ENCODE measurements at regions not wholly inside any gene's neighbourhood (a gene's known extent, or its start where the extent isn't known, plus 50 kb on each side); places are given as distances from the start of the nearest gene placed in this dataset.

GRCh38 chr5:142474431-142475094 lies 149.7 kb upstream of the SPRY4 start:
- DNase-seq (ENCODE audit: low spot score): no peak

- no peak for DNase-seq (ENCODE audit: low spot score)
Measured at GRCh38 chr5:142473038-142473437, 148.2 kb upstream of the SPRY4 start.

DNA sequence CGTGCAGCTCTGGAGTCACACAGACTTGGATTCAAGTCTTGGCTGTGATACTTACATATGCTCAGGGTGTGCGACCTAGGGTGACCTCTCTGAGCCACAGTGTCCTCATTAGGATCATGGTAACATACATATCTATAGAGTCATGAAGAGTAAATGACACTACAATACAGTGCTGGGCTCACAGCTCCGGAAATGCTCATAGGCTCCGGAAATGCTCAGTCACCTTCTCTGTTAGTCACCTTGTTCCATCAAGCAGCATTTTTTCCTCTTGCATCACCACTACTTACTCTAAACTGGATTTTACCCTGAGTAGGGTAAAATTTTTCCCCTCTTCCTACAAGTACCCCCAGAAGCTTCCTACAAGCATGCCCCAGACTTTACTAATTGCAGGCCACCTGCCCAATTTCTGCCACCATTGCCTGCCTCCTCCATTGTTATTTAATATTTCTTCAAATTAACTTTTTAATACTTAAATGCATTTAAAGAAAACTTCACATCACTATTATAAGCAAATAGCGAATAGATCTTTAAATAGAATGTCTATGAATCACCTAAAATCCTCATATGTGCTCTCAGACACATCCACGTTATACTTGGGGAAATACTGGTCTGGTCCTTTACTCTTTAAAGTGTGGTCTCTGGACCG lies 147.6 kb upstream of the SPRY4 start:
- no peak for DNase-seq (ENCODE audit: low spot score)

DNA sequence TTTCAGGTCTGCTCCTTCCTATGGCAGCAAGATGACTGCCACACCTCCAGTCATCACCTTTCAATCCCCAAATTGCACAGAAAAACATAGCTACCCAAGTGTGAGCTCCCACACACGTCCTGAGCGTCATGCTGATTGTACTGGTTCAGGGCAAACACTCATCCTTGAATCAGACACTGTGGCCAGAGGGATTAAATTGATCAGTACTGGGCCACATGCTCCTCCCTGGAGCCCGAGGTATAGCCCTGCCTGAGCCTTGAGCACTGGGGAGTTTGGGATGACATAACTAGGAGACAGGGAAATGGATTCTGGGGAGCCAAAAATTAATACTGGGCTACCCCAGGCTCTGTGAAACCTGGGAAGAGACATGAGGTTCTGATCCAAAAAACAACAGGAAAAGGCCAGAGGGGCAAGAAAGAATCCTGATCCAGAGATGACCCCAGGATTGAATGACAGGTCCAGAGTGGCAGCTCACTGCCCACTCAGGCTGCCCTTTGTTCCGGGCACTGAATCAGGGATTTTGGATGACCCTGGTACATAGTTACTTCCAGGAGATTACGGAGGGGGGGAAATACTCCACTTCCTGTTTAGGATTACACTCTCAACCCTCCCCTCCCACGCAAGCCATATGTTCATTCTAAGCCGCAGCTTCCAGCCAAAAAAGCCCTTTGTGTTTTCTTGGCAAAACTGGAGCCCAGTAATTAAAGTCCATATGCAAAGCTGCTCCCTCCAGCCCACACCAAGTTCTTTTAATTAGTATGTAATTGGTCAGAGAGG lies 141.6 kb upstream of the SPRY4 start:
- no peak for DNase-seq (ENCODE audit: low spot score)

DNA sequence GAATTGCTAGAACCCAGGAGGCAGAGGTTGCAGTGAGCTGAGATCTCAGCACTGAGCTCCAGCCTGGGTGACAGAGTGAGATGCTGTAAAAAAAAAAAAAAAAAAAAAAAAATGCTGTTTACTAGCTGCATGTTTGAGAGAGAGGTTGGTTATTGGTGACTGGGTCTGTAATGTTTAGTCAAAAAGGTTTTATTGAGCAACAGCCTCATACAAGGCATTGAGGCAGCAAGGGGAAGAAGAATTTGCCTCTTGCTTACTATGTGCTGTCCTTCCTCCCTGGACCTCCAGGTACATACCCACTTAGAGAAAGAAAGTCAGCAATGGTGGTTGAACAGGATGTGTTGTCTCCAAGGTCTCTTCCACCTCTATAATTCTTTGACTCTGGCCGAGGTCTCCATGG lies 140.7 kb upstream of the SPRY4 start:
- DNase-seq (ENCODE audit: low spot score): no peak

- DNase-seq (ENCODE audit: low spot score): no peak
Measured at GRCh38 chr5:142463904-142464303, 139.1 kb upstream of the SPRY4 start.

DNA sequence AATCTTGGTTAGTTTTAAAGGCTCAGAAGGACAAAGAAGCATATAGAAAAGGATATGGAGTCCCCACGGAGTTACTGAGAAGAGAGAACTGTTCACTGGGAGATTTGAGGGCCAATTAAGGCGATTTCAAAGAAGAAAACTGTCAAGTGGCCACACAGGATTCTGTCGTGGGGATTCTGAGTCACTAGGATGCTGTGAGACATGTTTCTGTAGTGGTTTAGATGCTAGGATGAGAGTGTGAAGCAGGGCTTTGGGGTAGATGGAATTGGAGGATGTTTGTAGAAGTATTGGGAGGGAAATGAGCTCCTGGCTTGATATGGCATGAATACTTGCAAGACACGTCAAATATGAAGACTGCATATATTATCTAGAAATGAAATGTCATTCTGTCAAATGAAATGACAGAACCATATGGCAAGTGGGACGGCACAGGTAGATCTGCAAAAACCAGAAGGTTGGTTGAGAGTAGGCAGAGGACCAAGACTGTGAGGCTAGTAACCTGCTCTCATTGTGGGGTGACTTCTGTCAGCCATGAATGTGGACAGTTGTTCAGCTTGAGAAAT lies 136.3 kb upstream of the SPRY4 start:
- no peak for DNase-seq (ENCODE audit: low spot score)

DNA sequence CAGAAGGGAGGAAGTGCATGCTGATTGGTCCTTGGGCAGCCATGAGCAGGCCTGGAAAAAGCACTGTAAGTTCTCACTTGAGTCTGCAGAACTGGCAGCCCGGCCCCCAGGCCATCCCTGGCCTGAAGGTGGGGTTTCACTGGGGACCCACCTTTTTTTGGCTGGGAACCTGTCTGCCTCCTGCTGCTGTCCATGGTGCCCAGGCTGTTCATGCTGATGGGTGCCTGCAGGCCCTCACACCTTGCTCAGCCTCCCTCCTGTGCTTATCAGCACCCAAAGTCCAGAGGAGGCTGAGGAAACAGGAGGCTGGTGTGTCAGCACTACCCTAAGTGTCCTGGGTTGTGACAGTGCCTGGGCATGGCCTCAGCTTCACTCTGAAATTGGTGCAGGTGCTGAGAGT lies 134.4 kb upstream of the SPRY4 start:
- DNase-seq (ENCODE audit: low spot score): no peak

GRCh38 chr5:142455856-142456255 lies 131.0 kb upstream of the SPRY4 start:
- DNase-seq (ENCODE audit: low spot score): no peak

DNA sequence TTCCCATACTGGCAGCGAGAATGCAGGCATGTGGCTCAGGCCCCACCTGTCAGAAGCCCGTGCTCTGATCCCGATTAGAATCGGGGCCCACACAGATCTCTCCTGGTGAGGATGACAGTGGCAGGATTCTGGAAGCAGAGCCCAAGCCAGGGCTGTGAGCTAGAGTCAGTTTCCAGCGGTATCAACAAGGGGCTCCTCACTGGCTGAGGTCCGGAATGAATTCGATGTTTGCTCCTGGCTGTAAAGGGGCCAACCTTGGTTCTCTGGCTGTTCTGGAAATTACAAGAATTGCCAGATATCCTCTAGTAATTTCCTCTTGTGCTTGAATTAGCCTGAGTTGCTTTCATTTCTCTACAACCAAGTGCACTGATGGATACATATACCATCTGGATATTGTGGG lies 129.1 kb upstream of the SPRY4 start:
- DNase-seq (ENCODE audit: low spot score): no peak

GRCh38 chr5:142450419-142450818 lies 125.6 kb upstream of the SPRY4 start:
- no peak for DNase-seq (ENCODE audit: low spot score)

DNA sequence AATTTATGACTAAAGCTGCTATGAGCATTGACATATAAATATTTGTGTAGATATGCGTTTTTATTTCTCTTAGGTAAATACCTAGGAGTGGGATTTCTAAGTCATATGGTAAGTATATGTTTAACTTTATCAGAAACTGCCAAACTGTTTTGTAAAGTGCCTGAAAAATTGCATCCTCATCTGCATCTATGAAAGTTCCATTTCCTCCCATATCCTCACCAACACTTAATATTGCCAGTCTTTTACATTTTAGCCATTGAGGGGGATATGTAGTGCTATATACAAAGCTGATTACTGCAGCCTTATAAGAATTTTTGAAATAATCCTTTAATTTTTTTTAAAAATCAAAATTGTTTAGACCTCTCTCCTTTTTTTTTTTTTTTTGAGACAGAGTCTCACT lies 123.1 kb upstream of the SPRY4 start:
- DNase-seq (ENCODE audit: low spot score): no peak

- no peak for DNase-seq (ENCODE audit: low spot score)
Measured at GRCh38 chr5:142446960-142447279, 122.1 kb upstream of the SPRY4 start.

DNA sequence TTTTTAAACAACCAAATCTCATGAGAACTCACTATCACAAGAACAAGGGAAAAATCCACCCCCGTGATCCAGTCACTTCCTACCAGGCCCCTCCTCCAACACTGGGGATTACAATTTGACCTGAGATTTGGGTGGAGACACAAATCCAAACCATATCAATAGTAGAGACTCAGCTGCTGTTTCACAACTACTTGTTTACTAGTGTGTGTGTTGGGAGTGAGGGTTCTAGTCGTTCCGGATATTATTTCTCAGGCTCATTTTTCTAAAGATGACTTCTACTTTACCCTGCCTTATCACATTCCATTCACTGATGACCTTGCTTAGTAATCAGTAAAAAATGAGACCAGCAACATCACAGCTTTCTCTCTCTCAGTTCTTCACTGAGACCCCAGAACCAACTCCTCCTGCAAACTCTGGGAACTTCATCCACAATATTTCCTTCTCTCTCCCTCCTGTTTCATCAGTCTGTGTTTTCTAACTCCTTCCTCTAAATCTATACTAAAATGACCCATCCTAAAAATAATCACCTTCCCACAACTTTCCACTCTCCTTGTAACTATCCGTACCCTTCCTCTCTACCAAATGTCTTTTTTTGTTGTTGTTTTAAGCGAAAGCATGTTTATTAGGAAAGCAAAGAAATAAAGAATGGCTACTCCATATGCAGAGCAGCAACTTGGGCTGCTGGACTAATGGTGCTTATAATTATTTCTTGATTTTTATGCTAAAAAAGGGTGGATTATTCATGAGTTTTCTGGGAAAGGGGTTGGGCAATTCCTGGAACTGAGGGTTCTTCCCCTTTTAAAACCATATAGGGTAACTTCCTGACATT lies 121.5 kb upstream of the SPRY4 start:
- no peak for DNase-seq (ENCODE audit: low spot score)

- DNase-seq (ENCODE audit: low spot score): no peak
Measured at GRCh38 chr5:142445266-142445665, 120.4 kb upstream of the SPRY4 start.

DNA sequence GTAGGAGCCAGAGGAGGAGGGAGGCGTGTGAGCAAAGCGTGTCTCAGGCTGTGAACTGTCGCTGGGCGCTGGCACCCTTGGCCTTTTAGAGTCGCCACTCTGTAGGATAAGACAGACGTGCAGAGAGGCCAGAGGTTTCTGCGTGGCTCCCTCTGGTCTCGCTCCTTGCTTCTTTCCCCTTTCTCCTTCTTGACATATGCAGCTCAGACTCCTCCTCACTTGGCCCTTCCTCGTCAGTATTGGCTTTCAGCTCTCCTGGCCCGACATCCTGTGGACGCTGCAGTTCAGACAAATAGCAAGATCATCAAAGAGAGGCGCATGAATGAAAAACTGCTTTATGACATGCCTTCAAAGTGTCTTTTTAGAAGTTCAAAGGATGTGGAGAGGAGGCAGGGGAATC lies 116.8 kb upstream of the SPRY4 start:
- DNase-seq (ENCODE audit: low spot score): no peak

GRCh38 chr5:142439207-142439860 lies 114.5 kb upstream of the SPRY4 start:
- no peak for DNase-seq (ENCODE audit: low spot score)

DNA sequence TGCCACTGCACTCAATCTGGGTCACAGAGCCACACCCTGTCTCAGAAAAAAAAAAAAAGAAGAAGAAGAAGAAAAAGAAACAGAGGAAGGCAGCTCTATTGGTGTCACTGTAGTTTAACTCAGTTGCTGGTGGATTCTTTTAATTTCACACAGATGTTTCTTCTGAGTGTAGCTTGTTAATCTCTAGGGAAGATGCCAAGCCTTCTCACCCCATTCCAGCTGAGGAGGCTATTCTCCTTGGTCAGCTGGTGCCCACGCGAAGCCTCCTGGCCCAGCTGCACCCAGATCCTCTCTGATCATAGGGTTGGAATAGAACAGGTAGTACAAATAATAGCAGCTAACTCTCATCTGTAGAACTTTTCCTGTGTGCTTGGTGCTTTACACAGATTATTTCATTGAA lies 113.8 kb upstream of the SPRY4 start:
- DNase-seq (ENCODE audit: low spot score): no peak

DNA sequence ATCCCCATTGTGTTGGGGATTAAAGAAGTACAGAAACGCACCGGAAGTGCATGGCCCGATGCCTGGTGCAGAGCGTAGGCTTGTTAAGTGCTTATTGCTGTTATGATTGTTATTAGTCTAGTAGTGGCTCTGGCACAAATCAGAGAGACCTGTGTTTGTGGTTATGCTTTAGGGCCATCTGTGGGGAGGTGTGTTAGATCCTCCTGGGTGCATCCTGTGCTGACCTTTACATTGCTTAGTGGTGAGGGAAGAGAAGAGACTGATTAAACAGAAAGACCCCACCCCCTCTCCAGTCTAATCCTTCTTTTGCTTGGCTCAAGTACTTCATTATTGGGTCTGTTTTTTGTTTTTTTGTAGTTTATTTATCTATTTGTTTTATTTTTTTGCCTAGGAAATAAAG lies 112.7 kb upstream of the SPRY4 start:
- no peak for DNase-seq (ENCODE audit: low spot score)

- DNase-seq (ENCODE audit: low spot score): no peak
Measured at GRCh38 chr5:142435410-142436115, 110.7 kb upstream of the SPRY4 start.

DNA sequence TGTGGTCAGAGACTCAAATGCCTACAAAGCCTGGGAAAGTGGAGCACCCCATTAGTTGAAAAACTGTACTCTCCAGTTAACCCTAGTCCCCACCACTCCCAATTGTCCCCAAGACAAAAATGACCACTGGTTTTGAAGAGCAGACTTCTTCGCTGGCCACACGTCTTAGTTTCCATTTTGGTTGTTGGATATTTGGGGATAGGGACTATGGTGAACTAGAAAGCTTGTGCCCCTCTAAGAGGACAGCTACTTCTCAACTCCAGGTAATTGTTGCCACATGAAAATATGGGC lies 109.4 kb upstream of the SPRY4 start:
- DNase-seq (ENCODE audit: low spot score): no peak
